ENCODE measurements at regions not wholly inside any gene's neighbourhood (a gene's known extent, or its start where the extent isn't known, plus 50 kb on each side); places are given as distances from the start of the nearest gene placed in this dataset.
"Not testable (repeated sequence)": the region's sequence is repeated elsewhere in the genome, so short reads cannot be mapped to it uniquely, and the experiment has no call there.

GRCh38 chr11:38884145-38884865 is 2286.3 kb upstream of the RAG2 start:
- DNase-seq (ENCODE audit: low spot score) = no peak

DNA sequence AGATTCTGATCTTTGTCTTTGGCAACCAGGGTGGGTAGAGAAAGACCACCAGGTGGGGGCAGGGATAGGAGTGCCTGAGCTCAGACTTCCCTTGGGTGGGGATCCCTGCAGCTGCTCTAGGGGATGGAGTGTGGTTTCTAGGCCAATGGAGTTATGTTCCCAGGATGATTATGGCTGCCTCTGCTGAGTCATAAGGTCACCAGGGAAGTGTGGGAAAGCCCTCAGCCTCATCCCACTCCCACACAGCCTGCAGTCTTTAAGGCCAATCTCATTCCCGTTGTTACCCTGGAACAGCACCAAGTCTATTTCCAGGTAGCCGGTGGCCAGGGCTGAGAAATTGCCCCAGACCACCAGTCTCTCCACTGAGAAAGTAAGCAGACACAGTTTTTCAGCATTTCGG is 2269.3 kb upstream of the RAG2 start:
- no peak for DNase-seq (ENCODE audit: low spot score)

DNA sequence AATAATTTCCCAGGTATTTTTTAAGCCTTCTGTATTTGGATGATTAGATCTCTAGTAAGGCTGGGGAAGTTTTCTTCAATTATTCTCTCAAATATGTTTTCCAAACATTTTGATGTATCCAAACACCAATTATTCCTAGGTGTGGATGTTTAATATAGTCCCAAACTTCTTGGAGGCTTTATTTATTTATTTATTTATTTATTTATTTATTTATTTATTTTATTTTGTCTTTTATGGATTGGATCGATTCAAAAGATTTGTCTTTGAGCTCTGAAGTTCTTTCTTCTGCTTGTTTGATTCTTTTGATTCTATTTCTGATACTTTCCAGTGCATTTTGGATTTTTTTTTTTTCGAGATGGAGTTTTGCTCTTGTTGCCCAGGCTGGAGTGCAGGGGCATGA is 2267.9 kb upstream of the RAG2 start:
- DNase-seq (ENCODE audit: low spot score) = no peak

DNA sequence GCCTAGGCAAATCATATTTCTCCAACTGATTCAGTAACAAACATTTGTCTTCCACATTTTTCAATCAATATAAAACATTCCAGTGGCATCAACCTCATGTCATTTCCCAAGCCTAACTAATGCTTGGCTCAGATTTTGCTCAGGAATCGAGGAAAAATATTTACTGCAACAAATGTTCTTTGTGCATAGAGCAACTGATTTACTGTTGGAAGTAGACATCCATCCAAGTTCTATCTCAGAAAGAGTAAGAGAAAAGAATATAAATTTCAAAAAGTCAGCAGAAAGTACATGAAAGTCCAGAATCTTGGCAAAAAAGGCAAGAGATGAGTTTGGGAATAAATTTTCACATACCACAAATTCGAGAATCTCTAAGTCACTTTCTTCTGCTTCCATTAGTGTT is 2245.0 kb upstream of the RAG2 start:
- DNase-seq (ENCODE audit: low spot score) = no peak

DNA sequence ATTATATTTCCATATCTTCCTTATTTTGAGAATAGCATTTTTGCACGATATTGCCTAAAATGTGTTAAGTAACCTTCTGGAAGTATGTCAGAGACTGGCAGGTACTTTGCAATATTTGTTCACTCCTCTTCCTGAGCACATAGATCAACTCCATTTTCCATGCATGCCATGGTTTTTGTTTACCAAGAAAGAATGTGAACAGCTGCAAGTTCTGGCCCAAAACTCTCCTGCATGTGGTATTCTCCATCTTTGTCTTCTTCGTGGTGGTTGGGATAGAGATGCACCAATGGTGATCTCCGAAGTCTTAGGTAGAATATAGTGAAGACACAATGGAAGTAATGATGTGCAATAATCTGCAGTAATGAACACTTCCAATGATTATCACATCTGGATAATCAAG is 2241.0 kb upstream of the RAG2 start:
- DNase-seq (ENCODE audit: low spot score) = no peak

DNA sequence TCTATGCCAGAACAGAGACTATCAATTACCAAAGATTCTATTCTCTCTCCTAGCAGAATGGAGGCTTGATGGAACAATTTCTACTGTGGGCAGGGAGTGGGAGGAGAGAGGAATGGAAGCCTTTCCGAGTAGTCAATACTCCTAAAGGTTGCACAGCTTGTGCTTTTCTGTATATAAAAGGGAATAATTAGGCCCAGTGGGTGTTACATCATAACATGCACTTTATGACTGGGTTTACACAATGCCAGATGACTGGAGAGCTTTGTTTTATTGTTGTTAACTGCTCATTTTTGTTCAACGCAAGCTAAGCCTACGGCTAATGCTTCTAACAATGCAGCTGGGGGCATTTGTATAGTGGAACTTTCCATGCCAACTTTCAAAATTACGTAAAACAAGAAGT is 2237.9 kb upstream of the RAG2 start:
- DNase-seq (ENCODE audit: low spot score) = no peak

DNA sequence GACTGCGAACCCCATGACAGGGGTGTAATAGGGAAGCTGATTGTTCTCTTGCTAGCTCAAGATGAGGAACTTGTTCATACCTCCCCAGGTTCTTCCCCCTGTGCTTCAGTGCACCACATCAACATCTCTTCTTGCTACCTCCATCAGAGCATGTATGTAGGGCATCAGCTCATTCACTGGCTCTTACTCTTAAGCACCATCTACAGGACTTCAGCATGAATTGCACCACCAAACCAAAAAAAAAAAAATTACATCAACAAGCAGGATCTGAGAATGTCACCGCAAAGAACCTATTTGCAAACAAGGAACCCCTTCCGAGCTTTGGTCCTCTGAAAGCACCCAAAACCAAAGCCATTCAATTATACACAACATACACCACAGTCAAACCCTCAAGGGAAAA is 2226.5 kb upstream of the RAG2 start:
- DNase-seq (ENCODE audit: low spot score) = no peak

GRCh38 chr11:38821786-38822185 is 2223.8 kb upstream of the RAG2 start:
- DNase-seq (ENCODE audit: low spot score) = not testable (repeated sequence)

- DNase-seq (ENCODE audit: low spot score) = no peak
Observed at GRCh38 chr11:38819981-38820380, 2221.9 kb upstream of the RAG2 start.

GRCh38 chr11:38818720-38819119 is 2220.7 kb upstream of the RAG2 start:
- no peak for DNase-seq (ENCODE audit: low spot score)

DNA sequence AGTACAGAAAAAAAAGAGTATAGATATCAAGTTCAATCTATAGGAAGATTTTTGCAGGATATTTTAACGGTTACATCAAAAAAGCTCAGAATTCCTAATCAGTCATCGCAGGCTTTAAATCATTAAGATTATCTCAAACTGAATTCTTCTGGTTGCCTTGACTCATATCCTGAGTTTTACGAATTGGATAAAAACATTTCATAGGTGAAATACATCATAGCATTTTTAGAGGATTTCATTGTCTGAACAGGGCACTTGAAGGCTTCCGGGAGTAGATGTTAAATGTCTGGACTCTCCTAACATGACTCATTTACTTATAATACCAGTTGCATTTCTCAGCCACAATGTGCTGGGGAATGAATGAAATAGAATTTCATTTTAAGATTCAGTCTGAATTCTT is 2216.6 kb upstream of the RAG2 start:
- no peak for DNase-seq (ENCODE audit: low spot score)

DNA sequence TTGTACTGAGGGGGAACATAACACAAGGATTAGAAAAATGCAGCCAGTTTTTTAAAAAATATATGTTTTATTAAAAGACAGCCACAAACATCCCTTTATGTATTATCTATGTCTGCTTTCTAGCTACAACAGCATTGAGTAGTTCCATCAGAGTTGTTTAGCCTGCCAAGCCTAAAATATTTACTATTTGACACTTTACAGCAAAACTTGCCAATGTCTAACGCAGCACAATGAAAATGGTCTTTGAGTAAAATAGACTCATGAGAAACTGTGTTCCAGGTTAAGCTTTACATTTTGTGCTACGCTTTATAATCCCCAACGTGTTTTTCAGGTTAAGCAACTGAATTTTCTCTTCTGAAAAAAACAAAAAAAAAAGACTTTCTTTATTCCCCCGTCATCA is 2211.5 kb upstream of the RAG2 start:
- DNase-seq (ENCODE audit: low spot score) = no peak

- no peak for DNase-seq (ENCODE audit: low spot score)
Observed at GRCh38 chr11:38796281-38796680, 2198.2 kb upstream of the RAG2 start.

DNA sequence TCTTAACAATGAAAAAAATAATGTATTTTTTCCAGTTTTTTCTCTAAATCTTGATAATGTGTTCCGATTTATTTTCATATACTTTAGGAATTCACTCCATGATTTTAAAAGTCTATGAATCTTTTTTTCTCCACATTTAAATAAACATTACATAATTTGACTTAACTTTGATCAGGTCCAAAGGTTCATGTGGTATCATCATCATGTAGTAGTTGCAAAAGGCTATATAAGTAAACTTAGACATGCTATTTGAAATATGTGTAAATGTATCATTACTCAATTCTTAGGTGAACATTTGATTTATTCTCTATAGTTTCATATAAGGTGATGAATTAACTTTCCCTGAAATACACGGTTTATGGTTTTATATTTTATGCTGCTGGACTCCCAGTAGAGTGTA is 2197.0 kb upstream of the RAG2 start:
- DNase-seq (ENCODE audit: low spot score) = no peak

DNA sequence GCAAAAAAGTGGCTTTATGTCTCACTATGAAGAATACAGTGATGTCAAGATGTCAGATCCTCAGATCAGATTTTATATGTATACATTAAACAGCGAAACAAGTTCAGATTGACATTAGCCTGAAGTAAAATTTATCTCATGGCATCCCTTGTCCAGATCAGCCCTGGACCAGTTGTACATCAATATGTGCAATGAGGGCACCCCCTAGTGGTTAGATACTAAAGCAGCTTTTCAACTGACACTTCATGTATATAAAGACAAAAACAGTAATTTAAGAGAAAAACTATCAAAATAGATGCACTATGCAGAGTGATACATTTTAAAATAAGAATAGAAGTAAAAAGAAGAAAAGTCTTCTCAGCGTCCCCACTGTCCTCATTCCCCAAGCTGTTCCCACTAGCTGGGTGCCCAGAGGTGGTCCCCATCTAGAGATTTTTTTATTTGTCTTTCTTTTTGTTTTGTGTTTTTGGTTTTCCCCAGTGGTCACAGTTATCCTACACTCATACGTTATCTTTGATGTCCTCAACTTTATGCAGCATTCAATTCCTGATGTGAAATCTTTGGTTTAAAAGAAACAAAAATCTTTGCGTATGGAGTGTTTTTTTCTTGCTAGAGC is 2193.4 kb upstream of the RAG2 start:
- DNase-seq (ENCODE audit: low spot score) = peak; percentile 31

DNA sequence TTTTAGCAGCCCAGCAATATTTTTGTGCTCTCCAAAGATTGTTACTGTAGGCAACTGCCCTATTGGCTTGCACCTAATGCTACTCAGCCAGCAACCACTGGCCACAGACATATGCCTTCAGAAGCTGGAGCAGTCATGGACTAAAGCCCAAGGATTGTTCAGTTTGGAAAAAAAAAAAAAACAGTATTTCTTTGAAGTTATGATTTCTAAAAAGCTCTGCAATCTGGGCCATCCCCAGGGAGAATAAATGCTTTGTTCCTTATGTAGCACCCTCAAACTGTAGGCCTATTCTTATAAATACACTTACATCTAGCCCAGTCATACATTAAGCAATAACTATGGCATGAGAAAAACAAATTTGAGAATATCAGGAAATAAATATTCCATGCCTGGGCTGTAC is 2190.5 kb upstream of the RAG2 start:
- no peak for DNase-seq (ENCODE audit: low spot score)

DNA sequence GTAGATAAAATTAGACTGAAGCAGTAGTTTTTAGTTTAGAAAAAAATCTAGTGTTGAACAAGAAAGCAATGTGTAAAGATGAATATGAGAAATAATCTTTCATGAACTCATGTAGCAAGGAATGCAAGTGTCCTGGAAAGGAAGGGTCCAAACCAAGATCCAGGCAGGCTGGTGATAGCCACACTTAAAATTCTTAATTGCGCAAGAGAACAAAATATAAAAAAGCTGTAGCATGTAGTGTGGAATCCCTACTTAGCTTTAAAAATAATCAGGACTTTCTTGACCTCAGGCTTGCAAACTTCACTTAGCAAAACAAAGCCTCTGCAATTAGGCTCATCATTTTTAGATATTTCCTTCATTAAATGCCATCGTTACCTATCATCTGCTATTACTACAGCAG is 2186.1 kb upstream of the RAG2 start:
- no peak for DNase-seq (ENCODE audit: low spot score)

DNA sequence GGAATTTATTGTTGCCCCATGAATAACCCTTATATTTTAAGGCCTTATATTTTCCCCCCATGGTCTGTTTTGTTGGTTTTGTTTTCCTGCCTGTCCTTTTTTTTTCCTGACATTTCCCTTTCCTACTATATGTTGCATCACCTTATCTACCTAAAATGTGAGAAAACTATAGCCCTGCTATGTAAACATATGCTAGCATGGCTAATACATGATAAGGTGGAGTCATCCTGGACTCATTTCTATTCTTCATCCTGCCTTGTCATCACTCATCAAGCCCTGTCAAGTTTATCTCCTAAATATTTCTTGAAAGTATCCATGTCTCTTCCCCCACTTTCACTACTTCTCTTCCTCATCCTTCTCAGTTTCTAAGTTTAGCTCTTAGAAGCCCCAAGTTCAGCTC is 2168.8 kb upstream of the RAG2 start:
- no peak for DNase-seq (ENCODE audit: low spot score)

GRCh38 chr11:38759394-38759793 is 2161.4 kb upstream of the RAG2 start:
- DNase-seq (ENCODE audit: low spot score) = no peak

DNA sequence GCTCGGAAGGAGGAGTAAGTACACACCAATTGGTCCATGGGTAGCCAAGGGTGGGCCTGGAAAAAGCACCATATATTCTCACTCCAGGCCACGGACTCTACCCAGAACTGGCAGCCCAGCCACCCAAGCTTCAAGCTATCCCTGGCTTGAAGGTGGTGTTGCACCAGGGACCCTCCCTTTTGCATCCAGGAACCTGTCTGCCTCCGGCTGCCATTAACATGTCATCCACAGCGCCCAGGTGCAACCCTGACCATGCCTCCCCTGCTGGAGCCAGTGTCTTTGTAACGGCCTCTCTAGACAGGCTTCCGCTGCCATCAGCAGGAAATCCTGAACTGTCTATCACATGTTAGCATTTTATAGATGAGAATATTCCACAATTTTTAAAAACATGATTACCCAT is 2158.5 kb upstream of the RAG2 start:
- no peak for DNase-seq (ENCODE audit: low spot score)

GRCh38 chr11:38751421-38751820 is 2153.4 kb upstream of the RAG2 start:
- DNase-seq (ENCODE audit: low spot score) = no peak

DNA sequence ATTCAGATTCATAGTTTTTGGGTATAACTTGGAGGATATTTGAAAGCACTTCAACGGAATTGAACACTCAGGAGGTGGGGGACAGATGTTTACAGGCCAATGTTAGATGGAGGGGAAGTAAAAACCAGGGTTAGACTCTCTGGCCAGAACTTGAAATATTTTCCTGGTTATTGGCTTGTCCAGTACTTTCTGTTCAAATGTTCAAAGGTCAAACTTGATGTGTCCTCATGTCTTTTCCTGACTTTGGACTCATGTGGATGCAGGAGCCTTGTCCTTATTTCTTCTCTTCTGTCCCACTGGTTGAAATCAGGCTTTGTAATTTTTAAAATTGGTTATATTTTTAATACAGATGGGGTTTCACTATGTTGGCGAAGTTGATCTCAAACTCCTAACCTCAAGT is 2148.5 kb upstream of the RAG2 start:
- not testable (repeated sequence) for DNase-seq (ENCODE audit: low spot score)

GRCh38 chr11:38723361-38723760 is 2125.3 kb upstream of the RAG2 start:
- DNase-seq (ENCODE audit: low spot score) = no peak
